ENCODE measurements at regions not wholly inside any gene's neighbourhood (a gene's known extent, or its start where the extent isn't known, plus 50 kb on each side); places are given as distances from the start of the nearest gene placed in this dataset.
A peak's percentile ranks its signal among the peaks of the same experiment; 100 is the strongest.

DNA sequence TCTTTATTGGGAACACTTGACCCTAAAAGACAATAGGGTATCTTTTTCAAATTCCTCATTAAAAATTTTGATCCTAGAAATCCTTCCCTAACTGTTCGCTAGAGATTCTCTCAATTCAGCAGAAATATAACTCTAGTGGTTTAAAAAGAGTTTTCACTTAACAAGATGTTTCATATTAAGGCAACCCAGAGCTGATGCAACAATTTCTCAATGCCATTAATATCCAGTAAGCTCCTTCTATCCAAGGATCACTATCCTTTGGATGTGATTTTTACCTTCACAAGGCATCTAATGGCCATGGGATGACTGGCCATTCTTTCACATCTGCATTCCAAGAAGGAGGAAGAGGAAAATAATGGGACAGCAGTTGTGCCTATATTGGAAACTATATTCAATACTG is 183.4 kb downstream of the ANKRD50 start:
- no peak for DNase-seq (ENCODE audit: low spot score)

DNA sequence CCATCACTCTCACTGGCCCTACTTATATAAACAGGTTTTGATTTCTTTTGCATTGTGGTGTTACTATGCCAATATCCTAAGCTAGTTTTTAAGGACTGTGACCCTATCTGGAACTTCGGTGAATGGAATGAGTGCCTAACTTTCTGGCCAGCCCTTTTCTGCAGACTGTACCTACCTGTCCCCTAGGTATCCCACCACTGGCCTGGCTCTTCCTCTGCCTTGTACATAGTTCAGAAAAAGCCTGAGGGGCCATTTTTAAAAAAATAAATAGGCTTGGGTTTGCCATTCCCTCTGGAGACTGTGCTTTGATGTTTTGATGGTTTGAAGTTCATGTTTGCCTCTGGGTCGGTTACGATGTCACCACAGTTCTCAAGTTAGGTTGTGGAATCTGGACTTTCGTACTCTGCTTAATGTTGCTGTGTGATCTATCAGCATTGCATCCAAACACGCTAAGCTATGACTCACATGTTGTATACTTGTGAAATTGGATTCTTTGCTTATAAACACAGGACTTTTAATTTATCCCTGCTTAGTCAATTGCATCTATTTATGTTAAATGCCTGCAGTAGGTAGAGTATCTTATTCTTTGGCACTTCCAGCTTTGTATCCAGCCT is 182.0 kb downstream of the ANKRD50 start:
- DNase-seq (ENCODE audit: low spot score), result peak; percentile 12

DNA sequence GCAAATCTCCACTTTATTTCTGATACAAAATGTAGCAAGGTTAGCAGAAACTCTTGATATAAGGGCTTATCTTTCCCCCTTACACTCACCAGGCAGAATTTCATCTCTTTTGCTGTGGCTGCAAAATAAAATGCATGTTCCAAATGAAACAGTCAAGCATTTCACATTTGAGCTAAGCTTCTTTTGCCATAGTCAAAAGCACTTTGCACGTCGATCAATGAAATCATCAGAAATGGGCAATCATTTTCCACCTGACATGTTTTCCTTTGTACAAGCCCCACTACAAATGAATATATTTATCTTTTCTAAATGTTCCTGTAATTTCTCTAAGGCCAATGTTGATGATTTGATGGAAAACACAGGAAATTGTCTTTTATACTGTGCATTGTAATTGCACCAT is 178.4 kb downstream of the ANKRD50 start:
- no peak for DNase-seq (ENCODE audit: low spot score)

DNA sequence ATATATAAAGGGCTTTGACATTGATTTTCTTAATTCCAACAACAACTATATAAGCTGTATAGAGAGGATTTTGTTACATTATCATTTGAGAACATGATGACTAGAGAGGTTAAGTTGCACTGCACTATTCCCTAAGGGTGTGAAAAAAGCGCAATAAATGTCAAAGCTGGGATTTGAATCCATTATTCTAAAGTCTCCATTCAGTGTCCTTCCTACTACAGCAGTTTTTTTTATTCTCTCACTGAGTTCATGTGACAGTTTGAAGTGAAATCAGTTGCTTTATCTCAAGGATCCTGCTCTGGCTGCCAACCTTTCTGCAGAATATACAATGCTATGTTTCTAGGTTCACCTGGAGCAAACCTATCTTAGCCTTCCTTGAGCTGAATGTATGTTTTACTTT is 177.5 kb downstream of the ANKRD50 start:
- no peak for DNase-seq (ENCODE audit: low spot score)

DNA sequence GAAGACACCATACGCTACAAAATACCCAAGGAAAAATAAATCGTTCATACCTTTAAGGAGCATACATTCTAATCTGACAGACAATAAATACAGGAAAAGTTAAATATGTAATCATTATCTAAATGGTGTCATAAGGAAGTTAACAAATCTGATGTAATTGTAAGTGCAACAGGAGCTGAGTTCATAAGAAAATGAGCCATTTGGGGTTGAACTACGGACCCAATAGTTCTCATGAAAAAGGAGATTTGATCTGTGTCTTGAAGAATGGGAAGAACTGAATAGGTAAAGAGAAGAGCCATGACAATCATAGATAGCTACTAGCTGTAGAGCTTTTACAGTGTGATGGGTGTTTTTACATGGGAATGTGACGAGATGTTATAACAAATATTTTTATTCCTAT is 175.6 kb downstream of the ANKRD50 start:
- no peak for DNase-seq (ENCODE audit: low spot score)

DNA sequence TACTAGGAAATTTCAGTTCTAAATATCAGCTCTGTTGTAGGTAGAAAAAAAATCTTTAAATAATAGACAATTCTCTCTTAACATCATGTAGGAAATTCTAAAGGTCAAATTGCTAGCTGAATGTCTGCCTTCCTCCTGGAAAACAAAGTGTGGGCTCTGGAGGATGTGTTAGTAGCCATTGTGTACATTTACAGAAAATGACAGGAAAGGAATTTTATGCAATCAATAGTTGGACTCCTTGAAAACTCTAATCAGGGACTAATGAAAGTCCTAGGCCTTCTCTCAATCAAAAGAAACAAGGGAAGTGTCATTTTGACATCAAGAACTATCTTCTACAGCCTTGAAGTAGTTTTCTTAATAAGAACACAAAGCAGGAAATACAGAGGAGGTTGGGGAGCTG is 174.6 kb downstream of the ANKRD50 start:
- DNase-seq (ENCODE audit: low spot score), result no peak

DNA sequence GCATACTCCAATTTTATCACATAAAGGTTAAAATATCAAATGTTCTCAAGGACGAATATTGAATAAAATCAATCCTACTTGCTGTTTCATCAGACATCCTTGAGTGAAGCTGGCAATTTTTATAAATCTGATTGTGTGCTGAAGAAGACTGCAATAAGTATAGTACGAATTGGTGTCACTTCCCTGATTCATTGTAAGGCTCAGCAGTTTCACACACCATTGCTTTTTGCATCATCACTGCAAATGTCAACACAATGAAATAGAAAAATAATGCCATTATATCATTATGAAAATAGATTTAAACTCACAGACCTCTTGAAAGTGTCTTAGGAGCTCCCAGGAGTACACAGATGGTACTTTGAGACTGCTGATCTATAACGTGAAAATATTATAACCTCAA is 172.5 kb downstream of the ANKRD50 start:
- no peak for DNase-seq (ENCODE audit: low spot score)

DNA sequence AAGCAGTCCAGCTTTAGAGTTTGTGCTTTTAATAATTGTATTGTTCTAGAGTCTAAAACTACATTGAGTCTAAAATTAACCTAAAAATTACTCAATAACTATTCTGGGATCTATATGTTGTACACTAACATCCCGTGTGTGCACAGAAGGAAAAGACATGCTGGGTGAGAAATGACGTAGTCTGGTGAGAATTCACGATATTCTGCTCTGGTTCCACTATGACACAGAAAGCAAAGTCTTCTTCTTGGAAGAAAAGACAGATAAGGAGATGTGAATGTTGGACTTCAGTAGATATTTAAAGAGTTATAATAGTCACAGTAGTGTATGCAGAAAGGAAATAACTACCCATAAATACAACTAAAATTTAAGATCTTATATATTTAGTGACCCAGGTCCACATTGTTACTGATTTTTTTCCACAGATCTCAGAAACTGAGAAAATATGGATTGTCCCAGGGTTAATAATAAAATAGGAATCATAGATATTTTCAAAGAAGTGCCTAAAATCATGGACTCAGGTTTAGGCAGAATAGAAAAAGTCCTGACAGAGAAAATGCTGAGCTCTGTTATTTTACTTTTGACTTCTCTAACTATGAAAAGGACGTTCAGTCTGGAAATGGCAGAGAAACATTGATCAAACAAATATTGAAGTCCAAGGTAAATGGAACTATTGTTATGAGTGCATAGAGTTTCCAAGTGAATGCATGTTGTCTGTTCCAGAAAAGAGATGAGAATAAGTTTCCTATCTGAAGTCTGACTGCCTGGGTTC is 170.7 kb downstream of the ANKRD50 start:
- DNase-seq (ENCODE audit: low spot score), result no peak

DNA sequence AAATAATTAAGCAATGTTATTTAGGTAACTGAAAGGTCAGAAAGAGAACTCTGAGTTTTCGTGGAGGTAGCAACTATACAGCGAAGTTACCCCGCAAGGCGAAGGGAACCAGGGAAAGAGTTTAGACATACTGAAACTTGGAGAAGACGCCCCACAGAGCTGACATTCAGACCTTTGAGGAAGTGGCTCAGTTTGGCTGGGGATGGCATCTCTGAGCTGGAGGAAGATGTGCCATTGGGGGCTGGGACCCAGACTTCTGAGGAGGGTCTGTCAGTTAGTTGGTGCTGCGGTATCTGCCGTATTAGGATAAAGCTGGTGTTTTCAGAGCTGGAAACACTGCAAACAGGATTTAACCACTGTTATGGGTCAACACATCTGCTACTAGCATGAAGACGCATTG is 156.6 kb downstream of the ANKRD50 start:
- DNase-seq (ENCODE audit: low spot score), result no peak

DNA sequence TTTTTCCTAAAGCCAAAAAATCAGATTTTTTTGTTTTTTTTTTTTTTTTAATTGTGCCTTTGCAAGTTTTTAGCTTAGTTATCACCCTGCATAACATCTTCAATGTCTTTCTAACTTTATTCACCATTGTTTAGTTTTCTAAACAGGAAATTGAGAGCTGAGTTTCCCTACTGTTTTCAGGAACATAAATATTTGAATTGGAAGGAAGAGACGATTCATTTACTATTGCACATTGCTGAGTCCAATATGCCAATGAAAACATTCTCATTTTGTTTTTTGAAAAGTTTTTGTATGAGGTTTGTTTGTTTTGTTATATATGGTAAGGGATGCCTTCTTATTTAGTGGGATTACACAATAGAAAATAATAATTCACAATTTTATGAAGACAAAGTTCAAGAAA is 148.4 kb downstream of the ANKRD50 start:
- no peak for DNase-seq (ENCODE audit: low spot score)

DNA sequence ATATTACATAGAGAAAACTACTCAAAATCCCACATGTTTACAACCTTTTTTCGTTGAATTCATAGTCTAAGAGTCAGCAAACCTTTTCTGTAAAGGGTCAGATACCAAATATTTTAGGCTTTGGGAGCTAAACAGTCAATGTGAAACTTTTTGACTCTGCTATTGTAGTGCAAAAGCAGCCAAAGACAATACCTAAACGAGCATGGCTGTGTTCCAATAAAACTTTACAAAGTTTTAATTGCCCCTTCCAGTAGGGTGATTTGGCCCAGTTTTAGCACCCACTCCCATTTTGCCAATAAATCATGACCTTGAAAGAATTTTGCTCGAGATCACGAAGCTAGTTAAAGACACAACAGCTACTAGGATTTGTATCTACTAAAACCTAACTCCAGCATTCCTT is 147.2 kb downstream of the ANKRD50 start:
- no peak for DNase-seq (ENCODE audit: low spot score)

DNA sequence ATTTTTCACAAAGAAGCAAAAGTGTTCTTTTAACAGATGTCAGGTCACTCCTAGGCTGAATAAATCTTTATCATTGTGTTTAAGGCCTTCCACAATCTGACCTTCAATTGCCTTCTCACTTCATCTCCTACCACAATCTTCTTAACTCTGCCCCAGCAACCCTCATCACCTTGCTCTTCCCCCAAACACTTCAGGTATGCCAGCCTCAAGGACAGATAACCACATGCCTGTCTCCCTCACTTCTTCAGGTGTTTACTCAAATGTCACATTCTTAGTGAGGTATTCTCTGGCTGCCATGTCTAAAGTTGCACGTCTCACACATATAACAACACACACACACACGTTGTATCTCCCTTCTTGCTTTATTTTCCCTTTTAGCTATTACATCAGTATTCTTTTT is 146.5 kb downstream of the ANKRD50 start:
- DNase-seq (ENCODE audit: low spot score), result no peak

DNA sequence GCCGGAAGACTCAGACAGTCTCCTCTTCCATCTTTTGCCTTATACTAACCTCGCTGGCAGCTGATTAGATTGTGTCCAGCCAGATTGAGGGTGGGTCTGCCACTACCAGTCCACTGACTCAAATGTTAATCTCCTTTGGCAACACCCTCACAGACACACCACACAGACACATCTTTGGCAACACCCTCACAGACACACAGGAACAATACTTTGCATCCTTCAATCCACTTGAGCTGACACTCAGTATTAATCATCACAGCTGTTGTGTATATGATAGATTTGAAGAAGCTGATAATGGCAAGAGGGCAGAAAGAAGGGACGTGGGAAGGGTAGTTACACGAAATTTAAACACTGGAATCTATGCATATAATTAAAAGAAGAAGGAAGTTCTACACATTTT is 139.5 kb downstream of the ANKRD50 start:
- no peak for DNase-seq (ENCODE audit: low spot score)

DNA sequence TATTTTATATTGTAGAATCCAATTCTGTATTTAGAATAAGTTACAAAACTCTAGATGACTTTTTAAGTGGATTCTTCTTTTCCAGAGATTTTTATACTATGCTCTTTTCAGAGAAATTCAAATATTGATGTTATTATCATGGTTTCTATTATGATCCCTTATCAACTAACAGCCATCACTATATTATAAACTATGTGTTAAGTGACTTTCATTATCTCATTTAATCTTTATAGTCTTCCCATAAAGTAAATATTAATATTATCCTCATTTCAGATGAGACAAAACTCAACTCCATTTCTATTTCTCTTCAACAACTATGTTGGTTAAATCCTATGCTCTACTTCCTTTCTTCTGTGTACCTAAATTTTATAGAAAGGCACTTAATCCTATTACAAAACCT is 132.6 kb downstream of the ANKRD50 start:
- no peak for DNase-seq (ENCODE audit: low spot score)

DNA sequence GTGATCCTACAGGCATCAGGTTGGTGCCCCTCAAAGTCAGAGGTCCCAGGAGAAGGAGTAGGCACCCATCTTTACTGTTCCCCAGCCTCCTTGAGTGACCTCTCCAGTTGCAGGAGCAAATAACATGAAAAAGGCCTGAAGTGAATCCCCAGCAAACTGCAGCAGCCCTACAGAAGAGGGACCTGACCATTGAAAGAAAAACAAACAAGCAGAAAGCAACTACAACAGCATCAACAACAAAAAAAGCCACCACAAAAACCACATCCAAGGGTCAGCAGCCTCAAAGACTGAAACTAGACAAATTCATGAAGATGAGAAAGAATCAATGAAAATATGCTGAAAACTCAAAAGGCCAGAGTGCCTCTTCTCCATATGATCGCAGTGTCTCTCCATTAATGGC is 128.7 kb downstream of the ANKRD50 start:
- DNase-seq (ENCODE audit: low spot score), result no peak

DNA sequence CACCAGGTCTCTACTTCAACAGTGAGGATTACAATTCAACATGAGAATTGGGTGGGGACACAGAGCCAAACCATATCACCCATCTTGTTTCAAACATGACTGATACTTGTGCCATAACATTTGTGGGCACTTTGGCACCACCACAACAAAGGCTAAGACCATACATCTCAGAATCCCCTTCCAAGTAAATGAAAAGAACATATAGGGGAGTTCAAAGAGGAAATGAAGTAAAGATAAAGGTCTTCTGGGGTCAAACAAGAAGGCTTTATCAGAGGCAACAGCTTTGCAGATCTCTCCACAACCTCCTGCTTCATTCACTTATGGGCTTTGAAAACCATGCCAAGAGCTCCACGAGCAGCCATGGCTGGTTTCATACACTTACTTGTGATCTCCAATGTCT is 122.7 kb downstream of the ANKRD50 start:
- DNase-seq (ENCODE audit: low spot score), result no peak

DNA sequence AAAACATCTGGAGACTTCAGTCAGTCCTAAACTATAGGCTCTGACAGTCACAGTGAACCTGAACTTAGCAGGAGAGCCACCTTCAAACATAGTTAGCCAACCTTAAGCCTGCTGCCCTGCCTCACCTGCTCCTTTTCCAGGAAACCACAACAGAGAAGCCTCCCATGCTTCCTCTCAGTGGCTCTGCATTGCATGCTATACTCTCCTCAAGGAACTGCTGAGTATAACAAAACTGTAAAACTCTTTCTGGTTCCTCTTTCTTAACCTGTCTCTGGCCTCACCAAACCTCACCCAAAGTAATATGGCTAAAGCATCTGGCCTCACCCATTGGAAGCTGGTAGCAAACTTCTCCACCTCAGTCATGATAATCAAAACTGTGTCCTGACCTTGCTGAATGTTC is 122.1 kb downstream of the ANKRD50 start:
- no peak for DNase-seq (ENCODE audit: low spot score)

DNA sequence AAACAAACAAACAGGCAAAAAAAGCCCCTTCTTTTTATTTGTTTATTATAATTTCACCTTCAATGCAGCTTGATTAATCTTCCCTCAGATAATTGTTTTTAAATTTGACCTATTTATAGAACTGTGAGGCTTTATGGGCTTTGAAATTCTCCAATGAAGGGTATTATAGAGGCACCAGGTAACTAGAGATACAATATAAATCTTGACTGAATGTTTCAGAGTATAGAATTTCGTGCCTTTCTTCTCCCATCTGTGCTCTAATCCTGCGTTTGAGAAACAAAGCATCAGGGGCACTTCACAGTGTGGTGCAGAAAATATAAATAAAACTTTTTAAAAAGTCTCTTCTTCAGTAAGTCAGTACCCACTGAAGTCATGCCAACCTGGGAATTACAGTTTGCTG is 120.9 kb downstream of the ANKRD50 start:
- no peak for DNase-seq (ENCODE audit: low spot score)

DNA sequence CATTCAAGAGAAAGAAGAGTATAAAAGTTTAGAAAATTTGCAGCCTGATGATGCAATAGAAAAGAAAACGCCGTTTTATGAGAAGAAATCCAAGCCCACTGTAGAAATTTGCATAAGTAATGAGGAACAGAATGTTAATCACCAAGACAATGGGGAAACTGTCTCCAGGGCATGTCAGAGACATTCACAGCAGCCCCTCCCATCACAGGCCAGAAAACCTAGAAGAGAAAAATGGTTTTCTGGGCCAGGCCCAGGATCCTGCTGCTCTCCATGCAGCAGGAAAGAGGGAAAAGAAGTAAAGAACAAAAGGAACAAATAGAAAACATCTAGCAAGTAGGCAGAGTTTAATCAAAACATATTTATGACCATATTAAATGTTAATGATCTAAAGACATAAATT is 119.0 kb downstream of the ANKRD50 start:
- DNase-seq (ENCODE audit: low spot score), result no peak

DNA sequence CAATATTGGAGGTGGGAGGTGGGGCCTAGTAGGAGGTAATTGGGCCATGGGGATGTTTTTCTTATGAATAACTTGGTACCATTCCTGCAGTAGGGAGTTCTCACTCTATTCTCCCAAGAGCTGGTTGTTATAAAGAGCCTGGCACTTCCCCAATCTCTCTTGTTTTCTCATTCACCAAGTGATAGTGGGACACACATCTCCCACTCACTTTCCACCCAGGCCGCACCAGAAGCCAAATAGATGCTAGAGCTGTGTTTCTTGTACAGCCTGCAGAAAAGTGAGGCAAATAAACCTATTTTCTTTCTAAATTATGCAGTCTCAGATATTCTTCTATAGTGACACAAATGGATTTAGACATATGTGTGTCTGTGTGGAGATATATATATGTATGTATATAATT is 117.6 kb downstream of the ANKRD50 start:
- DNase-seq (ENCODE audit: low spot score), result no peak

DNA sequence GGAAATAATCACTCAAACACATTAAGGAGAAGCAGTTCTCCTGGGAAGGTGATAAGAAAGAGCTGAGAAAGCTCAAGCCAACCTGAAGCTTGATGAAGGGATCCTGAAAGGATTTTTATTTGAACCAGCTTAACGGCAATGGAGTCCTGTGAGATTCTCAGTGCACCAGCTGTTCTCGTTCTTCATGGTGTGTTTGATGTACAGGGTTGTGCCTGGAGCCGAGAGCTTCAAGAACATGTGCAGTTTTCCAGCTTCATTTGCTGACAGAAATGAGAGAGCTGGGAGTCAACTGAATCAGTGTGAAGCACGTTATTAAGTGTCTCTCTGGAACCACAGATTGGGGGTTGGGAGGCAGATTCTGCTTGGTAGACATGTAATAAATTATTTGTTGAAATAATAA is 115.7 kb downstream of the ANKRD50 start:
- no peak for DNase-seq (ENCODE audit: low spot score)

DNA sequence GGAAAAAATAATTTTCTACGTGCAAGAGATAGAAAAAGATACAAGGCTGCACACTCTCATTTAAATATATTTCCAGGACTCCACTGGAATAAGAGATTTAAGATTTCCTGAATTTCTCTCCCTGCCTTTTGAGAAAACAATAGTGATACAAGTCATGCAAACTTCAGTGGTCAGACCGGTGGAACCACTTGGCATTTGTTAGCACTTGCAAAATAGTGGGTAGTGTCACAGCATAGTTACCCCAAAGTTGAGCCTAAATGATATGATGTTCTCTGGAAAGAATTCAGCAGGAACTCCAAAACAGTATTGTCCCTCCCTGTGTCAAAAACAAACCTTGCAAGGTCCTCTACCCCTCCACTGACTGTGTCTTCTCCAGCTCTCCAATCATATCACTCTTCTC is 102.3 kb downstream of the ANKRD50 start:
- DNase-seq (ENCODE audit: low spot score), result no peak
